ENCODE measurements at regions not wholly inside any gene's neighbourhood (a gene's known extent, or its start where the extent isn't known, plus 50 kb on each side); places are given as distances from the start of the nearest gene placed in this dataset.

GRCh38 chr4:85078016-85078415 lies 111.5 kb upstream of the WDFY3 start:
- Histone ChIP-seq H3K4me3 (replicated peaks in 1 of 3; ENCODE audit: insufficient read depth in 1 of 3, low read depth in 1 of 3, low read length in 3 of 3) (no peak overlapping the region), H3K4me1 (ENCODE audit: control insufficient read depth, extremely low read depth, insufficient read depth, low read length) (no peaks in the 10 kb centered on the region), H2AFZ (ENCODE audit: low read depth, low read length) (no peak overlapping the region), H3K36me3 (ENCODE audit: control insufficient read depth in 2 of 2, extremely low read depth in 1 of 2, insufficient read depth in 2 of 2, low read length in 2 of 2) (no peaks in the 10 kb centered on the region), H3K27me3 (ENCODE audit: control insufficient read depth in 2 of 2, insufficient read depth in 2 of 2, low read length in 2 of 2) (peaks cover 3 to 9% of the 10 kb centered on the region in 2 experiments), H3K79me2 (ENCODE audit: control insufficient read depth, insufficient read depth, low read length) (no peaks in the 10 kb centered on the region), H3K4me2 (ENCODE audit: insufficient read depth, low read length) (no peak overlapping the region), H3K9me3 (replicated peaks; ENCODE audit: control insufficient read depth, insufficient read depth, low read length) (no peaks in the 10 kb centered on the region), H4K20me1 (replicated peaks; ENCODE audit: control insufficient read depth, extremely low read depth, insufficient read depth, low read length) (no peaks in the 10 kb centered on the region), H3K27ac (ENCODE audit: insufficient read depth, low read depth, low read length) (no peak overlapping the region), H3K9me1 (replicated peaks; ENCODE audit: control insufficient read depth, extremely low read depth, insufficient read depth, low read length) (no peaks in the 10 kb centered on the region), H3K9ac (replicated peaks; ENCODE audit: extremely low read depth, insufficient read depth, low read length) (no peak overlapping the region)
- DNase-seq (ENCODE audit: low read depth, low spot score) (no peak), FAIRE-seq (no peak)
- ChIA-PET POLR2A (no interaction called here), CTCF (interaction anchor here (1.6 kb wide), 1 partner anchor 22 kb away, joined by 4 read pairs; no protein-coding TSS in a partner anchor)
- intact Hi-C loops (cut with micrococcal nuclease): no loop called here
- TF ChIP-seq FOS (IDR thresholded peaks at IDR 0.05; ENCODE audit: borderline replicate concordance, insufficient read depth, low read length) (no peak), MYC (IDR thresholded peaks at IDR 0.05; ENCODE audit: low read depth, low read length) (no peak), JUN (IDR thresholded peaks at IDR 0.05; ENCODE audit: borderline replicate concordance, insufficient read depth, insufficient read length, low read depth) (no peak), EZH2 (IDR thresholded peaks at IDR 0.05; ENCODE audit: borderline replicate concordance, low read depth, low read length, severe bottlenecking) (no peak), GATA2 (IDR thresholded peaks at IDR 0.05; ENCODE audit: insufficient read depth, insufficient read length, low read depth, low read length) (no peak)
- dilution Hi-C loops (cut with MboI; ENCODE audit: extremely low pct_ligation_motif_present, low sequenced_read_pairs): no loop called here
- no TSS peak for BruUV-seq (replicated peaks)

GRCh38 chr4:85081196-85081595 lies 114.7 kb upstream of the WDFY3 start:
- ChIA-PET POLR2A (no interaction called here), CTCF (no interaction called here)
- DNase-seq (ENCODE audit: low read depth, low spot score): no peak
- intact Hi-C loops (cut with micrococcal nuclease): loop anchor here (1.0 kb wide), 1 partner anchor 289 kb away; no protein-coding TSS in a partner anchor
- Histone ChIP-seq H2AFZ (ENCODE audit: low read depth, low read length) (no peak overlapping the region), H3K9ac (replicated peaks; ENCODE audit: extremely low read depth, insufficient read depth, low read length) (no peak overlapping the region), H3K79me2 (ENCODE audit: control insufficient read depth, insufficient read depth, low read length) (no peaks in the 10 kb centered on the region), H3K4me3 (replicated peaks in 1 of 3; ENCODE audit: insufficient read depth in 1 of 3, low read depth in 1 of 3, low read length in 3 of 3) (no peak overlapping the region), H3K9me1 (replicated peaks; ENCODE audit: control insufficient read depth, extremely low read depth, insufficient read depth, low read length) (no peaks in the 10 kb centered on the region), H4K20me1 (replicated peaks; ENCODE audit: control insufficient read depth, extremely low read depth, insufficient read depth, low read length) (no peaks in the 10 kb centered on the region), H3K27ac (ENCODE audit: insufficient read depth, low read depth, low read length) (no peak overlapping the region), H3K4me2 (ENCODE audit: insufficient read depth, low read length) (no peak overlapping the region), H3K27me3 (ENCODE audit: control insufficient read depth in 2 of 2, insufficient read depth in 2 of 2, low read length in 2 of 2) (peaks cover 5 to 17% of the 10 kb centered on the region in 2 experiments), H3K36me3 (ENCODE audit: control insufficient read depth in 2 of 2, extremely low read depth in 1 of 2, insufficient read depth in 2 of 2, low read length in 2 of 2) (no peaks in the 10 kb centered on the region), H3K4me1 (ENCODE audit: control insufficient read depth, extremely low read depth, insufficient read depth, low read length) (no peaks in the 10 kb centered on the region), H3K9me3 (replicated peaks; ENCODE audit: control insufficient read depth, insufficient read depth, low read length) (no peaks in the 10 kb centered on the region)
- FAIRE-seq: no peak
- TF ChIP-seq EZH2 (IDR thresholded peaks at IDR 0.05; ENCODE audit: borderline replicate concordance, low read depth, low read length, severe bottlenecking) (no peak), GATA2 (IDR thresholded peaks at IDR 0.05; ENCODE audit: insufficient read depth, insufficient read length, low read depth, low read length) (no peak), POLR2A (IDR thresholded peaks at IDR 0.05; ENCODE audit: low read depth, low read length) (no peak), CTCF (IDR thresholded peaks at IDR 0.05; ENCODE audit: extremely low read depth in 1 of 2, insufficient read depth in 1 of 2, low read depth in 1 of 2, low read length in 2 of 2) (no peak), MYC (IDR thresholded peaks at IDR 0.05; ENCODE audit: low read depth, low read length) (no peak), FOS (IDR thresholded peaks at IDR 0.05; ENCODE audit: borderline replicate concordance, insufficient read depth, low read length) (no peak), JUN (IDR thresholded peaks at IDR 0.05; ENCODE audit: borderline replicate concordance, insufficient read depth, insufficient read length, low read depth) (no peak), POLR2AphosphoS5 (IDR thresholded peaks at IDR 0.05; ENCODE audit: insufficient read depth, low read depth, low read length) (no peak)
- TF ChIP-seq, protein P1, sequence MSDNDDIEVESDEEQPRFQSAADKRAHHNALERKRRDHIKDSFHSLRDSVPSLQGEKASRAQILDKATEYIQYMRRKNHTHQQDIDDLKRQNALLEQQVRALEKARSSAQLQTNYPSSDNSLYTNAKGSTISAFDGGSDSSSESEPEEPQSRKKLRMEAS (IDR thresholded peaks at IDR 0.05; ENCODE audit: insufficient read depth, insufficient read length): no peak
- dilution Hi-C loops (cut with MboI; ENCODE audit: extremely low pct_ligation_motif_present, low sequenced_read_pairs): no loop called here
- no TSS peak for BruUV-seq (replicated peaks)
